Neural cell (in vitro differentiated cells): ENCODE measurements at regions not wholly inside any gene's neighbourhood (a gene's known extent, or its start where the extent isn't known, plus 50 kb on each side); places are given as distances from the start of the nearest gene placed in this dataset.

Experiments used
- EP300 ChIP-seq: fragments of 450-650 bp; conservative IDR thresholded peaks from 2 replicates; pipeline ENCODE4 v1.6.1; 2014; ENCODE audit warnings: antibody characterized with exemption, mild to moderate bottlenecking, moderate library complexity; ENCODE audit not compliant: poor library complexity, severe bottlenecking
- EZH2 ChIP-seq: fragments of 200-600, 300-800 bp; shearing (Covaris generic), sonication (generic); IDR thresholded peaks from 2 replicates; pipeline ENCODE4 v1.6.1; 2014; ENCODE audit warnings: antibody characterized with exemption, low read length, borderline replicate concordance, mild to moderate bottlenecking; ENCODE audit not compliant: insufficient read depth, poor library complexity, severe bottlenecking
- POLR2AphosphoS5 ChIP-seq: IDR thresholded peaks from 2 replicates; pipeline ENCODE4 v1.6.1; 2012

DNA sequence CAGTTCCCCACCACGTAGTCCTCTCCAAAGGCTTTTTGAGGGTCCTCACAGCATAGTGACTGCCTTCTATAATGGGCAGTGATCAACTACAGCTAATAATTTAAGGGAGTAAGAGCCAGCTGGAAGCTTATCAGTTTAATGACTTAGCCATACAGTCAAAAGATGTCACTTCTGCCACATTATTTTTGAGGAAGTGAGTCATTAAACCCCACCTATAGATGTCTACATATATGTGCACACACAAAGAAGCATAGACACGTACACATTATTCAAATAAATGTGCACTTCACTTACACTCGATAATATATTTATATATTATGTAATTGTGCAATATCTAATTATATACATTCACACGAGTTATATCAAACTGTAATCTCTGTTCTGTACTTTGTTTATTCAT, 1704.7 kb downstream of the KCNT2 start:
- TF ChIP-seq POLR2AphosphoS5 = no peak
- TF ChIP-seq EZH2 = no peak
- TF ChIP-seq EP300 = no peak
